MM.1S (cell line): ENCODE measurements at regions not wholly inside any gene's neighbourhood (a gene's known extent, or its start where the extent isn't known, plus 50 kb on each side); places are given as distances from the start of the nearest gene placed in this dataset.

ENCODE experiments used
- DNase-seq: peaks from one replicate; pipeline ENCODE4 v3.0.0-alpha.2; 2015
- H2AFZ ChIP-seq: fragments of 300-600 bp; sonication (generic); 2 replicates; pipeline ENCODE4 v1.6.0; 2016; ENCODE audit warnings: antibody characterized with exemption, low read length
- H3F3A ChIP-seq: fragments of 300-600 bp; sonication (generic); 2 replicates; pipeline ENCODE4 v1.6.1; 2016; ENCODE audit warnings: mild to moderate bottlenecking, antibody characterized with exemption, low read length, moderate library complexity, mixed read lengths; ENCODE audit not compliant: insufficient read depth
- H3K27ac ChIP-seq: fragments of 300-600 bp; sonication (generic); 2 replicates; pipeline ENCODE4 v1.5.1; 2016; ENCODE audit warnings: mild to moderate bottlenecking, low read length
- H3K27me3 ChIP-seq: fragments of 300-600 bp; sonication (generic); replicated peaks from 2 replicates; pipeline ENCODE4 v1.6.0; 2016; ENCODE audit warnings: low read length; ENCODE audit not compliant: insufficient read depth
- H3K36me3 ChIP-seq: fragments of 300-600 bp; sonication (generic); replicated peaks from 2 replicates; pipeline ENCODE4 v1.6.1; 2016; ENCODE audit warnings: mild to moderate bottlenecking, low read length, mixed read lengths; ENCODE audit not compliant: insufficient read depth
- H3K4me1 ChIP-seq: fragments of 300-600 bp; sonication (generic); 2 replicates; pipeline ENCODE4 v1.6.1; 2016; ENCODE audit warnings: low read length, mixed read lengths
- H3K4me2 ChIP-seq: fragments of 300-600 bp; sonication (generic); 2 replicates; pipeline ENCODE4 v1.6.0; 2016; ENCODE audit warnings: low read depth, low read length
- H3K4me3 ChIP-seq: fragments of 300-600 bp; sonication (generic); 2 replicates; pipeline ENCODE4 v1.5.1; 2016; ENCODE audit warnings: low read length, mixed read lengths
- H3K79me2 ChIP-seq: fragments of 300-600 bp; sonication (generic); 2 replicates; pipeline ENCODE4 v1.6.1; 2016; ENCODE audit warnings: mixed run types, low read length, mixed read lengths
- H3K9ac ChIP-seq: fragments of 300-600 bp; sonication (generic); 2 replicates; pipeline ENCODE4 v1.6.1; 2016; ENCODE audit warnings: low read length, mixed read lengths
- H3K9me2 ChIP-seq: fragments of 300-600 bp; sonication (generic); replicated peaks from 2 replicates; pipeline ENCODE4 v1.6.1; 2016; ENCODE audit warnings: mild to moderate bottlenecking, low read length, mixed read lengths; ENCODE audit not compliant: insufficient read depth
- H3K9me3 ChIP-seq: fragments of 300-600 bp; sonication (generic); replicated peaks from 2 replicates; pipeline ENCODE4 v1.6.1; 2016; ENCODE audit warnings: mild to moderate bottlenecking, low read length, mixed read lengths; ENCODE audit not compliant: insufficient read depth
- H4K20me1 ChIP-seq: fragments of 300-600 bp; sonication (generic); 2 replicates; pipeline ENCODE4 v1.6.1; 2016; ENCODE audit warnings: mild to moderate bottlenecking, low read length, moderate library complexity, mixed read lengths; ENCODE audit not compliant: insufficient read depth
- EZH2 ChIP-seq: fragments of 300-600 bp; sonication (generic); optimal IDR thresholded peaks from 2 replicates; pipeline ENCODE3; 2017; ENCODE audit warnings: low read depth, mild to moderate bottlenecking, antibody characterized with exemption, low read length, mixed read lengths
- EZH2phosphoT487 ChIP-seq: fragments of 300-600 bp; sonication (generic); IDR thresholded peaks from 2 replicates; pipeline ENCODE4 v1.6.1; 2018; ENCODE audit warnings: antibody characterized with exemption, low read length
- TF ChIP-seq, protein P1 (sequence below): fragments of 300-600 bp; sonication (generic); IDR thresholded peaks from 2 replicates; pipeline ENCODE4 v1.5.1; 2016; ENCODE audit warnings: antibody characterized with exemption, low read length, mixed read lengths

DNA sequence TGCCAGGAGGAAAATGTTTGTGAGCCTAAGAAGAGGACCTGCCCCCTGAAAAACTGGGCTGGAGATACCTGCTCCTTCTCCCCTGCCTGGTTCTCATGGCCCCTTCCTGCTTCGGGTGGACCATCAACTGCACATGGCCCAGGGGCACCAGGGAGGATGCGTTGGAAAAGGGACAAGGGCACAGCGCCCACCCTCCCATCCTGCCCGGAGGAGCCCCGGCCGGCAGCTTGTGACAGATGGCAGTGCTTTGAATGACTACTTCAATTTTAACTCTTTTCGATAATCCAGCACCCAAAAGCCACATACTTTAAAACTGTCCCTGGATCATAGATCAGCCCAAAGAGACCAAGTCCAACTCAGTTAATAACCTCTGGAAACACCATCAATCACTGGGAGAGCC is 135.8 kb upstream of the NECTIN1 start:
- TF ChIP-seq, protein P1, sequence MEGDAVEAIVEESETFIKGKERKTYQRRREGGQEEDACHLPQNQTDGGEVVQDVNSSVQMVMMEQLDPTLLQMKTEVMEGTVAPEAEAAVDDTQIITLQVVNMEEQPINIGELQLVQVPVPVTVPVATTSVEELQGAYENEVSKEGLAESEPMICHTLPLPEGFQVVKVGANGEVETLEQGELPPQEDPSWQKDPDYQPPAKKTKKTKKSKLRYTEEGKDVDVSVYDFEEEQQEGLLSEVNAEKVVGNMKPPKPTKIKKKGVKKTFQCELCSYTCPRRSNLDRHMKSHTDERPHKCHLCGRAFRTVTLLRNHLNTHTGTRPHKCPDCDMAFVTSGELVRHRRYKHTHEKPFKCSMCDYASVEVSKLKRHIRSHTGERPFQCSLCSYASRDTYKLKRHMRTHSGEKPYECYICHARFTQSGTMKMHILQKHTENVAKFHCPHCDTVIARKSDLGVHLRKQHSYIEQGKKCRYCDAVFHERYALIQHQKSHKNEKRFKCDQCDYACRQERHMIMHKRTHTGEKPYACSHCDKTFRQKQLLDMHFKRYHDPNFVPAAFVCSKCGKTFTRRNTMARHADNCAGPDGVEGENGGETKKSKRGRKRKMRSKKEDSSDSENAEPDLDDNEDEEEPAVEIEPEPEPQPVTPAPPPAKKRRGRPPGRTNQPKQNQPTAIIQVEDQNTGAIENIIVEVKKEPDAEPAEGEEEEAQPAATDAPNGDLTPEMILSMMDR, result no peak
- TF ChIP-seq EZH2phosphoT487, result no peak
- no peak for TF ChIP-seq EZH2
- no peak for DNase-seq
- no peak overlapping the region for H3K27ac ChIP-seq

DNA sequence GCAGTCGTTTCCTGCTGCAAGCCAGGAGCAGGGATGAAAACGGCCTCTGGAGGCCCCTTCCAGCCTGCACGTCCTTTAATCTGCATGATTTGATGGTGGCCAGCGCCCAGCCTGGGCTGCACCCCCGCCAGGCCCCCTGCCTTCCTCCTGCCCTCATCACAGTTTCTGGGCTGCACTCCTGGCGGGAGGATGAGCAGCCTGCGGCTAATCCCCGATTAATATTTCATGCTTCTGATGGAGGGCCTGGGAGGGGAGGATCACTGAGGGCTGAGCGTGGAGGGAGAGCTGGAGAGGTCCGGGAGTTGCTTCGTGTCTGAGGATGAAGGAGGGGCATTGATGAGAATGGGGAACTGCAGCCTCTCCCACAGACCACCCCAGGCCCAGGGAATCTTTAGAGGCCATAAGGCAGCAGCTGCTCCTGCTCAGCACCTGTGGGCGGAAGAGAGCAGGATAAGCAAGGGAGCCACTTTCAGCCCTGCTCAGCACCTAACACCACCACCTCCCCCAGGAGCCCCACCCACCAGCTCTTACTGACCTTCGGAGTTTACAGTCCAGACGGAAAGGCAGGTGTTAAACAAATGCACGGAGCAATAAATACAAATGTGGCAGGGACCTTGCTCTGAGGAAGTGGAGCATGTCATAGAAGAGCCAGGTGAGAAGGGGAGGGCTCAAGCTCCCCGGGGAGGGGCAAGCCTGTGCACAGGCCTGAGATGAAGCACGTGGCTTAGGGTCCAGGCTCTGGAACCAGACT is 135.0 kb upstream of the NECTIN1 start:
- TF ChIP-seq EZH2phosphoT487 (no peak), EZH2 (no peak)
- TF ChIP-seq, protein P1, result no peak

More for the DNA sequence above, 135.8 kb upstream of the NECTIN1 start:
- no peaks in the 10 kb centered on the region for H3F3A ChIP-seq
- H3K36me3 ChIP-seq, result no peaks in the 10 kb centered on the region
- no peak overlapping the region for H3K4me2 ChIP-seq
- no peak overlapping the region for H3K4me3 ChIP-seq
- no peaks in the 10 kb centered on the region for H3K9me2 ChIP-seq
- H3K27me3 ChIP-seq, result peaks cover 6% of the 10 kb centered on the region; the same call in 1 of the 2 replicates
- no peaks in the 10 kb centered on the region for H3K4me1 ChIP-seq
- no peaks in the 10 kb centered on the region for H4K20me1 ChIP-seq
- no peaks in the 10 kb centered on the region for H3K9me3 ChIP-seq
- H3K79me2 ChIP-seq, result no peaks in the 10 kb centered on the region
- no peak overlapping the region for H3K9ac ChIP-seq
- H2AFZ ChIP-seq, result no peak overlapping the region

DNA sequence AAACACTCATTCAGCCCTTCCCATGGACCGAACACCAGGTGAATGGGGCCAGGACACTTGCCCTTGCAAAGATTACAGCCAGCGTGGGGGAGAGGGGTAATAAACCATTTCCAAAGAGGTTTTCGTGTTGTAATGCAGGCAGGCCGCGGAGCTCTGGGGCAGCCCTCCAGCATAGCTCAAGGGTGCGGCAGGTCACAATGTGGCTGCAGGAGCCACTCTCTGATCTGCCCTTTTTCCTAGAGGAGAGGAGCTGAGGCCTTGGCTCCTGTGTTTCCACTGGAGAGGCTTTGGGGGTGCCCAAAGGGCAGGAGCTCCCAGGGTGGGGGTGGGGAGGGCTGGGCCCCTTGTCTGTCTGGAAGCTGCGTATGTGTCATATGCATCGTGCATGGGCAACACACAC is 134.2 kb upstream of the NECTIN1 start:
- Histone ChIP-seq H3K9ac (no peak overlapping the region), H3K27ac (no peak overlapping the region), H3K9me2 (no peaks in the 10 kb centered on the region), H3F3A (no peaks in the 10 kb centered on the region), H3K27me3 (peaks cover 7% of the 10 kb centered on the region; the same call in 1 of the 2 replicates), H3K4me1 (no peaks in the 10 kb centered on the region), H3K36me3 (no peaks in the 10 kb centered on the region), H2AFZ (no peak overlapping the region), H3K4me3 (no peak overlapping the region), H4K20me1 (no peaks in the 10 kb centered on the region), H3K79me2 (no peaks in the 10 kb centered on the region), H3K4me2 (no peak overlapping the region), H3K9me3 (no peaks in the 10 kb centered on the region)
- TF ChIP-seq, protein P1, result no peak
- TF ChIP-seq EZH2phosphoT487, result no peak
- DNase-seq, result no peak

More for the DNA sequence above, 135.0 kb upstream of the NECTIN1 start:
- H3K4me1 ChIP-seq, result no peaks in the 10 kb centered on the region
- DNase-seq, result no peak
- H3K4me2 ChIP-seq, result no peak overlapping the region
- H3K9ac ChIP-seq, result no peak overlapping the region
- H4K20me1 ChIP-seq, result no peaks in the 10 kb centered on the region
- peaks cover 6% of the 10 kb centered on the region; the same call in 1 of the 2 replicates for H3K27me3 ChIP-seq
- H3K27ac ChIP-seq, result no peak overlapping the region
- no peaks in the 10 kb centered on the region for H3K36me3 ChIP-seq
- H3K9me3 ChIP-seq, result no peaks in the 10 kb centered on the region
- no peaks in the 10 kb centered on the region for H3K79me2 ChIP-seq
- no peaks in the 10 kb centered on the region for H3K9me2 ChIP-seq
- no peak overlapping the region for H2AFZ ChIP-seq
- no peak overlapping the region for H3K4me3 ChIP-seq
- H3F3A ChIP-seq, result no peaks in the 10 kb centered on the region
